ENCODE measurements at regions not wholly inside any gene's neighbourhood (a gene's known extent, or its start where the extent isn't known, plus 50 kb on each side); places are given as distances from the start of the nearest gene placed in this dataset.

- Histone ChIP-seq H3K4me3 (no peak overlapping the region), H3K27me3 (no peaks in the 10 kb centered on the region), H3K9me3 (no peaks in the 10 kb centered on the region), H3K27ac (no peak overlapping the region), H3K4me1 (no peaks in the 10 kb centered on the region), H3K36me3 (no peaks in the 10 kb centered on the region)
- DNase-seq (no peak), FAIRE-seq (no peak), ATAC-seq (no peak)
- intact Hi-C loops (cut with DNase I): no loop called here
- TF ChIP-seq, protein P1, sequence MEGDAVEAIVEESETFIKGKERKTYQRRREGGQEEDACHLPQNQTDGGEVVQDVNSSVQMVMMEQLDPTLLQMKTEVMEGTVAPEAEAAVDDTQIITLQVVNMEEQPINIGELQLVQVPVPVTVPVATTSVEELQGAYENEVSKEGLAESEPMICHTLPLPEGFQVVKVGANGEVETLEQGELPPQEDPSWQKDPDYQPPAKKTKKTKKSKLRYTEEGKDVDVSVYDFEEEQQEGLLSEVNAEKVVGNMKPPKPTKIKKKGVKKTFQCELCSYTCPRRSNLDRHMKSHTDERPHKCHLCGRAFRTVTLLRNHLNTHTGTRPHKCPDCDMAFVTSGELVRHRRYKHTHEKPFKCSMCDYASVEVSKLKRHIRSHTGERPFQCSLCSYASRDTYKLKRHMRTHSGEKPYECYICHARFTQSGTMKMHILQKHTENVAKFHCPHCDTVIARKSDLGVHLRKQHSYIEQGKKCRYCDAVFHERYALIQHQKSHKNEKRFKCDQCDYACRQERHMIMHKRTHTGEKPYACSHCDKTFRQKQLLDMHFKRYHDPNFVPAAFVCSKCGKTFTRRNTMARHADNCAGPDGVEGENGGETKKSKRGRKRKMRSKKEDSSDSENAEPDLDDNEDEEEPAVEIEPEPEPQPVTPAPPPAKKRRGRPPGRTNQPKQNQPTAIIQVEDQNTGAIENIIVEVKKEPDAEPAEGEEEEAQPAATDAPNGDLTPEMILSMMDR (IDR thresholded peaks at IDR 0.05): no peak
- WGBS, 2 donors: 50 to 57% methylated on average over 3 of the region's 3 CpGs
Observed at GRCh38 chr12:83386527-83387264, 700.0 kb downstream of the TMTC2 start.

- no peak overlapping the region for H3K27ac ChIP-seq
- no peaks in the 10 kb centered on the region for H3K36me3 ChIP-seq
- no peaks in the 10 kb centered on the region for H3K9me3 ChIP-seq
- no peaks in the 10 kb centered on the region for H3K4me1 ChIP-seq
- FAIRE-seq (no peak), ATAC-seq (no peak), DNase-seq (no peak)
- intact Hi-C loops (cut with DNase I): no loop called here
- H3K4me3 ChIP-seq: no peak overlapping the region
- 87 to 88% methylated on average over 1 of the region's 1 CpG for WGBS, 2 donors
- H3K27me3 ChIP-seq: no peaks in the 10 kb centered on the region
- TF ChIP-seq, protein P1 (IDR thresholded peaks at IDR 0.05): no peak
Observed at GRCh38 chr12:83378186-83378727, 691.6 kb downstream of the TMTC2 start.

- FAIRE-seq (no peak), DNase-seq (no peak), ATAC-seq (no peak)
- intact Hi-C loops (cut with DNase I): no loop called here
- no peaks in the 10 kb centered on the region for H3K27me3 ChIP-seq
- no peaks in the 10 kb centered on the region for H3K9me3 ChIP-seq
- no peak overlapping the region for H3K4me3 ChIP-seq
- H3K27ac ChIP-seq: no peak overlapping the region
- TF ChIP-seq, protein P1 (IDR thresholded peaks at IDR 0.05): no peak
- WGBS, 2 donors: 67 to 69% methylated on average over 5 of the region's 5 CpGs
- H3K36me3 ChIP-seq: no peaks in the 10 kb centered on the region
- H3K4me1 ChIP-seq: no peaks in the 10 kb centered on the region
Observed at GRCh38 chr12:83365317-83365716, 678.6 kb downstream of the TMTC2 start.

GRCh38 chr12:83361475-83361874 is 674.8 kb downstream of the TMTC2 start:
- H3K27ac ChIP-seq: no peak overlapping the region
- H3K4me3 ChIP-seq: no peak overlapping the region
- H3K9me3 ChIP-seq: no peaks in the 10 kb centered on the region
- intact Hi-C loops (cut with DNase I): no loop called here
- TF ChIP-seq, protein P1 (IDR thresholded peaks at IDR 0.05): no peak
- H3K27me3 ChIP-seq: no peaks in the 10 kb centered on the region
- ATAC-seq (no peak), DNase-seq (no peak), FAIRE-seq (no peak)
- H3K4me1 ChIP-seq: no peaks in the 10 kb centered on the region
- no peaks in the 10 kb centered on the region for H3K36me3 ChIP-seq
- 88 to 90% methylated on average over 2 of the region's 2 CpGs for WGBS, 2 donors

GRCh38 chr12:83361071-83361470 is 674.4 kb downstream of the TMTC2 start:
- Histone ChIP-seq H3K4me1 (no peaks in the 10 kb centered on the region), H3K27ac (no peak overlapping the region), H3K36me3 (no peaks in the 10 kb centered on the region), H3K27me3 (no peaks in the 10 kb centered on the region), H3K9me3 (no peaks in the 10 kb centered on the region), H3K4me3 (no peak overlapping the region)
- FAIRE-seq (no peak), ATAC-seq (no peak), DNase-seq (no peak)
- TF ChIP-seq, protein P1 (IDR thresholded peaks at IDR 0.05): no peak
- intact Hi-C loops (cut with DNase I): no loop called here

Data from pancreas (tissue), 10 donors.